ENCODE measurements at regions not wholly inside any gene's neighbourhood (a gene's known extent, or its start where the extent isn't known, plus 50 kb on each side); places are given as distances from the start of the nearest gene placed in this dataset.

DNA sequence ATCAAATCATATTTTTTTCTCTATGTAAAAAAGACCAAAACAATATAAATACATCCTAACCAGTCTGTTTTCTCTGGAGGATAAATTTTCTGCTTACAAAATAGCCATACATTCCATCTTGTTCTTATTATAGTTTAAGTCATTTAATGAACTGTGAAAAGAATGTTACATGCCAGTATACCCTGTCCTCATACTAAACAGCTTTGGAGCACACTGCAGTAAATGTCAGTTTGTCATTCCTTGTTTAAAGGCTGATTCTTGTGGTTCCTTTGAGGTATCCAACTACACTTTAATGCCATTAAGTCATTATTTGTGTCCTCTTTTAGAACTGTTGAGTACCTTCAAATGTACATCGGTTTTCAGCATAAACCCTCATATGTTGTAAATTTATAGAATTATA is 52.7 kb upstream of the DCBLD2 start:
- TF ChIP-seq, protein P1, sequence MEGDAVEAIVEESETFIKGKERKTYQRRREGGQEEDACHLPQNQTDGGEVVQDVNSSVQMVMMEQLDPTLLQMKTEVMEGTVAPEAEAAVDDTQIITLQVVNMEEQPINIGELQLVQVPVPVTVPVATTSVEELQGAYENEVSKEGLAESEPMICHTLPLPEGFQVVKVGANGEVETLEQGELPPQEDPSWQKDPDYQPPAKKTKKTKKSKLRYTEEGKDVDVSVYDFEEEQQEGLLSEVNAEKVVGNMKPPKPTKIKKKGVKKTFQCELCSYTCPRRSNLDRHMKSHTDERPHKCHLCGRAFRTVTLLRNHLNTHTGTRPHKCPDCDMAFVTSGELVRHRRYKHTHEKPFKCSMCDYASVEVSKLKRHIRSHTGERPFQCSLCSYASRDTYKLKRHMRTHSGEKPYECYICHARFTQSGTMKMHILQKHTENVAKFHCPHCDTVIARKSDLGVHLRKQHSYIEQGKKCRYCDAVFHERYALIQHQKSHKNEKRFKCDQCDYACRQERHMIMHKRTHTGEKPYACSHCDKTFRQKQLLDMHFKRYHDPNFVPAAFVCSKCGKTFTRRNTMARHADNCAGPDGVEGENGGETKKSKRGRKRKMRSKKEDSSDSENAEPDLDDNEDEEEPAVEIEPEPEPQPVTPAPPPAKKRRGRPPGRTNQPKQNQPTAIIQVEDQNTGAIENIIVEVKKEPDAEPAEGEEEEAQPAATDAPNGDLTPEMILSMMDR (IDR thresholded peaks at IDR 0.05; ENCODE audit: poor library complexity): no peak
- peak; percentile 65 for TF ChIP-seq EZH2phosphoT487 (IDR thresholded peaks at IDR 0.05; ENCODE audit: low read depth, severe bottlenecking, unreplicated experiment)
